ENCODE measurements at regions not wholly inside any gene's neighbourhood (a gene's known extent, or its start where the extent isn't known, plus 50 kb on each side); places are given as distances from the start of the nearest gene placed in this dataset.

GRCh38 chr15:81625896-81626295, 251.9 kb upstream of the TMC3 start:
- TF ChIP-seq GATA2 (IDR thresholded peaks at IDR 0.05; ENCODE audit: low read depth, low read length), result no peak
- no peak for TF ChIP-seq GATA3 (IDR thresholded peaks at IDR 0.05; ENCODE audit: low read depth, low read length)

Data from SH-SY5Y (cell line).